ENCODE measurements at regions not wholly inside any gene's neighbourhood (a gene's known extent, or its start where the extent isn't known, plus 50 kb on each side); places are given as distances from the start of the nearest gene placed in this dataset.
"Not testable (repeated sequence)": the region's sequence is repeated elsewhere in the genome, so short reads cannot be mapped to it uniquely, and the experiment has no call there.

- not testable (repeated sequence) for DNase-seq (ENCODE audit: low read depth in 2 of 2)
These were observed 470.6 kb upstream of the NUDT12 start for GRCh38 chr5:104033186-104033585.

- no peak for DNase-seq (ENCODE audit: low read depth in 2 of 2)
These were observed 461.9 kb upstream of the NUDT12 start for GRCh38 chr5:104024538-104024937.

- no peak for DNase-seq (ENCODE audit: low read depth in 2 of 2)
These were observed 461.1 kb upstream of the NUDT12 start for GRCh38 chr5:104023739-104024138.

GRCh38 chr5:104019956-104020355 lies 457.4 kb upstream of the NUDT12 start:
- DNase-seq (ENCODE audit: low read depth in 2 of 2) = no peak

- no peak for DNase-seq (ENCODE audit: low read depth in 2 of 2)
These were observed 455.7 kb upstream of the NUDT12 start for GRCh38 chr5:104018299-104018698.

- DNase-seq (ENCODE audit: low read depth in 2 of 2) = no peak
These were observed 454.1 kb upstream of the NUDT12 start for GRCh38 chr5:104016646-104017045.

- DNase-seq (ENCODE audit: low read depth in 2 of 2) = no peak
These were observed 453.2 kb upstream of the NUDT12 start for GRCh38 chr5:104015765-104016164.

- DNase-seq (ENCODE audit: low read depth in 2 of 2) = not testable (repeated sequence)
These were observed 440.2 kb upstream of the NUDT12 start for GRCh38 chr5:104002783-104003182.

- DNase-seq (ENCODE audit: low read depth in 2 of 2) = no peak
These were observed 438.5 kb upstream of the NUDT12 start for GRCh38 chr5:104001136-104001535.

- DNase-seq (ENCODE audit: low read depth in 2 of 2) = no peak
These were observed 430.4 kb upstream of the NUDT12 start for GRCh38 chr5:103993031-103993430.

- DNase-seq (ENCODE audit: low read depth in 2 of 2) = no peak
These were observed 427.5 kb upstream of the NUDT12 start for GRCh38 chr5:103990064-103990463.

GRCh38 chr5:103981592-103981991 lies 419.0 kb upstream of the NUDT12 start:
- DNase-seq (ENCODE audit: low read depth in 2 of 2) = no peak

GRCh38 chr5:103973669-103974068 lies 411.1 kb upstream of the NUDT12 start:
- no peak for DNase-seq (ENCODE audit: low read depth in 2 of 2)

- DNase-seq (ENCODE audit: low read depth in 2 of 2) = not testable (repeated sequence)
These were observed 403.7 kb upstream of the NUDT12 start for GRCh38 chr5:103966295-103966694.

- DNase-seq (ENCODE audit: low read depth in 2 of 2) = no peak
These were observed 399.4 kb upstream of the NUDT12 start for GRCh38 chr5:103962023-103962422.

GRCh38 chr5:103953601-103954382 lies 391.2 kb upstream of the NUDT12 start:
- no peak for DNase-seq (ENCODE audit: low read depth in 2 of 2)

- DNase-seq (ENCODE audit: low read depth in 2 of 2) = no peak
These were observed 389.2 kb upstream of the NUDT12 start for GRCh38 chr5:103951776-103952175.

- no peak for DNase-seq (ENCODE audit: low read depth in 2 of 2)
These were observed 380.6 kb upstream of the NUDT12 start for GRCh38 chr5:103943230-103943629.

- DNase-seq (ENCODE audit: low read depth in 2 of 2) = no peak
These were observed 380.1 kb upstream of the NUDT12 start for GRCh38 chr5:103942587-103943186.

- DNase-seq (ENCODE audit: low read depth in 2 of 2) = no peak
These were observed 379.0 kb upstream of the NUDT12 start for GRCh38 chr5:103941596-103941995.

GRCh38 chr5:103938146-103938695 lies 375.6 kb upstream of the NUDT12 start:
- DNase-seq (ENCODE audit: low read depth in 2 of 2) = no peak

GRCh38 chr5:103929338-103930013 lies 366.9 kb upstream of the NUDT12 start:
- DNase-seq (ENCODE audit: low read depth in 2 of 2) = no peak

- no peak for DNase-seq (ENCODE audit: low read depth in 2 of 2)
These were observed 365.1 kb upstream of the NUDT12 start for GRCh38 chr5:103927739-103928138.

All from stimulated activated CD4-positive, alpha-beta T cell treated with anti-CD3 and anti-CD28 coated beads, Interleukin-12 subunit alpha, Interleukin-12 subunit beta, amount 100 ng/mL, for 24 hours (primary cell).